ENCODE measurements at regions not wholly inside any gene's neighbourhood (a gene's known extent, or its start where the extent isn't known, plus 50 kb on each side); places are given as distances from the start of the nearest gene placed in this dataset.
"Not testable (repeated sequence)": the region's sequence is repeated elsewhere in the genome, so short reads cannot be mapped to it uniquely, and the experiment has no call there.

DNA sequence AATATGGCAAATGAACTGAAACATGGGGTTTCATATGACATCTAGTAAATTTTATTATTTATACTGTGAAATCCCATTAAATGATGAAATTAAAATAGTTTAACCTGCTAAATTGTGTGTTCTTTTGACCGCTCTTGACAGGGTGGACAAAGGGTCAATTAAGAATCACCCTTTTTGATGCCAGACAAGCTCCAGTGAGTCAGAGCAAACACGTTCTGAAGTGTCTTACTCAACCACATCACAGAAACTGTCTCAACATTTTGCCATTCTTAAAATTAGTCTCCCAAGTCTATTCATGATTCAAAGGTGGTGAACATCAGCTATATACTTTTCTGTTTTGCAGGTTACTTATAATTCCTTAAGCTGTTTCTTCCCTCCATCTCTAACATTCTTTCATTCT lies 213.4 kb downstream of the SPATA31A1 start:
- not testable (repeated sequence) for H3K4me3 ChIP-seq (ENCODE audit: low read depth in 1 of 3, low read length in 3 of 3); DNase-seq (ENCODE audit: low spot score); H3K9me3 ChIP-seq (ENCODE audit: control insufficient read depth in 4 of 4, low read length in 3 of 4); H3K27ac ChIP-seq (ENCODE audit: low read depth in 1 of 2, low read length in 2 of 2); H3K36me3 ChIP-seq (ENCODE audit: control insufficient read depth in 4 of 4, insufficient read depth in 3 of 4, low read depth in 1 of 4, low read length in 3 of 4); H3K27me3 ChIP-seq (ENCODE audit: control insufficient read depth in 4 of 4, insufficient read depth in 4 of 4, low read length in 3 of 4); H3K9ac ChIP-seq (ENCODE audit: low read depth in 1 of 2, low read length in 2 of 2); H3K4me1 ChIP-seq (ENCODE audit: control insufficient read depth in 4 of 4, insufficient read depth in 4 of 4, low read length in 3 of 4)
- WGBS = 86% methylated on average over 1 of the region's 2 CpGs

GRCh38 chr9:39573024-39574022 lies 217.9 kb downstream of the SPATA31A1 start:
- not testable (repeated sequence) for H3K36me3 ChIP-seq (ENCODE audit: control insufficient read depth in 4 of 4, insufficient read depth in 3 of 4, low read depth in 1 of 4, low read length in 3 of 4); H3K27ac ChIP-seq (ENCODE audit: low read depth in 1 of 2, low read length in 2 of 2); H3K27me3 ChIP-seq (ENCODE audit: control insufficient read depth in 4 of 4, insufficient read depth in 4 of 4, low read length in 3 of 4); H3K4me3 ChIP-seq (ENCODE audit: low read depth in 1 of 3, low read length in 3 of 3); DNase-seq (ENCODE audit: low spot score); H3K4me1 ChIP-seq (ENCODE audit: control insufficient read depth in 4 of 4, insufficient read depth in 4 of 4, low read length in 3 of 4); H3K9me3 ChIP-seq (ENCODE audit: control insufficient read depth in 4 of 4, low read length in 3 of 4); H3K9ac ChIP-seq (ENCODE audit: low read depth in 1 of 2, low read length in 2 of 2)
- WGBS = 52% methylated on average over 3 of the region's 10 CpGs

DNA sequence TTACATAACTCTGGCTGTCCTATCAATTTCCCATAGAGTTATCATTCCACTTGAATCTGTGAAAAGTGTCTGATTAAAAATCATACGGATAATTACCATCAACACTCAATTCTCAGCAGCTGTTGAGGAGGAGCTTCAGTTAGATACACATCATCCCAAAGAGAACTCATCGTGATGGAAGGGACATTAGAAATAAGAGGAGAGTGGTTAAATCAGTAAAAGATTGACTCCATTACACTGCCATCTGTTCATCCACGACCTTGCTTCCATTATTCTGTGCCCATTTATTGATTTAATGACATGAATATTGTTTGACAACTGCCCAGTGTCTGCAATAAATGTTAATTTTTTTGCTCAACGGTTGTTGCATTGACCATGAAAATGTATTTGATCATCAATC lies 223.5 kb downstream of the SPATA31A1 start:
- not testable (repeated sequence) for H3K27ac ChIP-seq (ENCODE audit: low read depth in 1 of 2, low read length in 2 of 2); H3K4me1 ChIP-seq (ENCODE audit: control insufficient read depth in 4 of 4, insufficient read depth in 4 of 4, low read length in 3 of 4); H3K27me3 ChIP-seq (ENCODE audit: control insufficient read depth in 4 of 4, insufficient read depth in 4 of 4, low read length in 3 of 4); H3K9me3 ChIP-seq (ENCODE audit: control insufficient read depth in 4 of 4, low read length in 3 of 4); H3K9ac ChIP-seq (ENCODE audit: low read depth in 1 of 2, low read length in 2 of 2); DNase-seq (ENCODE audit: low spot score); H3K36me3 ChIP-seq (ENCODE audit: control insufficient read depth in 4 of 4, insufficient read depth in 3 of 4, low read depth in 1 of 4, low read length in 3 of 4); H3K4me3 ChIP-seq (ENCODE audit: low read depth in 1 of 3, low read length in 3 of 3)
- WGBS = 69% methylated on average over 4 of the region's 4 CpGs

GRCh38 chr9:39581296-39581695 lies 225.8 kb downstream of the SPATA31A1 start:
- H3K4me1 ChIP-seq (ENCODE audit: control insufficient read depth in 4 of 4, insufficient read depth in 4 of 4, low read length in 3 of 4); H3K36me3 ChIP-seq (ENCODE audit: control insufficient read depth in 4 of 4, insufficient read depth in 3 of 4, low read depth in 1 of 4, low read length in 3 of 4); H3K4me3 ChIP-seq (ENCODE audit: low read depth in 1 of 3, low read length in 3 of 3); H3K27ac ChIP-seq (ENCODE audit: low read depth in 1 of 2, low read length in 2 of 2); H3K27me3 ChIP-seq (ENCODE audit: control insufficient read depth in 4 of 4, insufficient read depth in 4 of 4, low read length in 3 of 4); H3K9ac ChIP-seq (ENCODE audit: low read depth in 1 of 2, low read length in 2 of 2); DNase-seq (ENCODE audit: low spot score); H3K9me3 ChIP-seq (ENCODE audit: control insufficient read depth in 4 of 4, low read length in 3 of 4): not testable (repeated sequence)
- WGBS = 89% methylated on average over 3 of the region's 3 CpGs

DNA sequence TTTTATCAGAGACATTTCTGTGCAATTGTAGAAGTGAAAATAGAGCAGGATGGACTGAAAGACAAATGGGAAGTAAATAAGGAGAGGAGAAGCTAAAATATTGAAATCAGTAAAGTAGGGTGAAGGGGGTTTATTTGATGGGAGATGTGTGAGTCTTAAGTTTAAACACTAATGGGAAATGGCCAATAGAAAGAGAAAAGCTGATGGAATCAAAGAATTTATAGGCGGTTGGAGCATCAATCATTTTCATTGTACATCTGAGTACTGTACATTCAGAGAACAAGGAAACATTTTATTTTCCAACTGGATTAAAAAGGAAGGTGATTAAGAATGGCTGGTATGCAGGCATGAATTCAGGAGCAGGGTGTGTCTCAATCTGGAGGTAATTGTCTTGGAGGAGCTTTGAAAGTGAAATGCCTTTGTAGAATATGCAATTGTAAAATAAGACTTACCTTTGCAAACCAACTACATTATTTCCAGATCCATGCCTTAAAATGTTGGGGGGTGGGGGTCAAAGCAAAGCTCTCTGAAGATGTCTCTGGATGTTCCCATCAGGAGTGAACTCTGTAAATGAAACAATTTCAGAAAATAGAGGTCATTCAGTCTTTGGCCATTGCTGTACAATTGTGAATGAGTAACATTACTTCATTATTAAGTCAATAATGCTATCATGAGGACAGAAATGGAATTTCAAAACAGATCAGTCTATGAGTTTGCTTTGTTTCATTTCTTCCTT lies 227.4 kb downstream of the SPATA31A1 start:
- not testable (repeated sequence) for H3K4me1 ChIP-seq (ENCODE audit: control insufficient read depth in 4 of 4, insufficient read depth in 4 of 4, low read length in 3 of 4); H3K9me3 ChIP-seq (ENCODE audit: control insufficient read depth in 4 of 4, low read length in 3 of 4); H3K27me3 ChIP-seq (ENCODE audit: control insufficient read depth in 4 of 4, insufficient read depth in 4 of 4, low read length in 3 of 4); H3K36me3 ChIP-seq (ENCODE audit: control insufficient read depth in 4 of 4, insufficient read depth in 3 of 4, low read depth in 1 of 4, low read length in 3 of 4); H3K9ac ChIP-seq (ENCODE audit: low read depth in 1 of 2, low read length in 2 of 2); DNase-seq (ENCODE audit: low spot score); H3K27ac ChIP-seq (ENCODE audit: low read depth in 1 of 2, low read length in 2 of 2); H3K4me3 ChIP-seq (ENCODE audit: low read depth in 1 of 3, low read length in 3 of 3)
- WGBS = 77% methylated on average over 1 of the region's 1 CpG

GRCh38 chr9:39583413-39583747 lies 227.9 kb downstream of the SPATA31A1 start:
- not testable (repeated sequence) for H3K4me3 ChIP-seq (ENCODE audit: low read depth in 1 of 3, low read length in 3 of 3); DNase-seq (ENCODE audit: low spot score); H3K9ac ChIP-seq (ENCODE audit: low read depth in 1 of 2, low read length in 2 of 2); H3K27ac ChIP-seq (ENCODE audit: low read depth in 1 of 2, low read length in 2 of 2); H3K36me3 ChIP-seq (ENCODE audit: control insufficient read depth in 4 of 4, insufficient read depth in 3 of 4, low read depth in 1 of 4, low read length in 3 of 4); H3K27me3 ChIP-seq (ENCODE audit: control insufficient read depth in 4 of 4, insufficient read depth in 4 of 4, low read length in 3 of 4); H3K9me3 ChIP-seq (ENCODE audit: control insufficient read depth in 4 of 4, low read length in 3 of 4); H3K4me1 ChIP-seq (ENCODE audit: control insufficient read depth in 4 of 4, insufficient read depth in 4 of 4, low read length in 3 of 4)

DNA sequence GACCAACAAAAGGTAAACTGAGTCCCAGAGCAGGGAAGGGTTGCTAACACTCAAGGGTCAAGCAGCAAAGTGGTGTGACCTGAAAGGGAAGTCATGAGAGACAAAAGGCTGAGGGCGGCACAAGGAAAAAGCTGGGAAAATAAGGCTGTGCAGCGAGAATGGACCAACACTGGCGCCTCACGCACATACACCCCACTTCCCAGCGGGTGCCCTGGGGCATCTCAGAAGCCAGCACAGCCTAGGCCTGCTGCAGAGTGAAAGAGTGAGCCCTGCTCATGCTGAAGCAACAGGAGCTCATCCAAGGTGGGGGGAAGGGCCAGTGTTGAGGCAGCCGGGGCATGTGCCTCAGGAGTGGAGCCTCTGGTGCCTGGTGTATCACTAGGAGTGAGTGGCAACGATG lies 229.8 kb downstream of the SPATA31A1 start:
- 88% methylated on average over 6 of the region's 7 CpGs for WGBS
- H3K9me3 ChIP-seq (ENCODE audit: control insufficient read depth in 4 of 4, low read length in 3 of 4); H3K4me1 ChIP-seq (ENCODE audit: control insufficient read depth in 4 of 4, insufficient read depth in 4 of 4, low read length in 3 of 4); H3K27me3 ChIP-seq (ENCODE audit: control insufficient read depth in 4 of 4, insufficient read depth in 4 of 4, low read length in 3 of 4); DNase-seq (ENCODE audit: low spot score); H3K27ac ChIP-seq (ENCODE audit: low read depth in 1 of 2, low read length in 2 of 2); H3K9ac ChIP-seq (ENCODE audit: low read depth in 1 of 2, low read length in 2 of 2); H3K36me3 ChIP-seq (ENCODE audit: control insufficient read depth in 4 of 4, insufficient read depth in 3 of 4, low read depth in 1 of 4, low read length in 3 of 4); H3K4me3 ChIP-seq (ENCODE audit: low read depth in 1 of 3, low read length in 3 of 3): not testable (repeated sequence)

All from liver (tissue), 6 donors.